ENCODE measurements at regions not wholly inside any gene's neighbourhood (a gene's known extent, or its start where the extent isn't known, plus 50 kb on each side); places are given as distances from the start of the nearest gene placed in this dataset.

- H3K4me3 Mint-ChIP-seq: no peak overlapping the region
Observed at GRCh38 chr3:117228466-117228865, 518.9 kb downstream of the TUSC7 start.

GRCh38 chr3:117230924-117231323 lies 521.3 kb downstream of the TUSC7 start:
- Mint-ChIP-seq H3K9me3 (peaks cover 2% of the 10 kb centered on the region), H3K27me3 (no peaks in the 10 kb centered on the region), H3K36me3 (ENCODE audit: low read depth) (no peaks in the 10 kb centered on the region), H3K27ac (no peak overlapping the region), H3K4me1 (ENCODE audit: low read depth) (no peaks in the 10 kb centered on the region), H3K4me3 (no peak overlapping the region)
- H3K27ac ChIP-seq (ENCODE audit: low read depth in 1 of 2, low read length in 2 of 2): no peak overlapping the region
- H3K4me1 ChIP-seq (ENCODE audit: insufficient read depth, low read length): no peaks in the 10 kb centered on the region
- H3K36me3 ChIP-seq (ENCODE audit: insufficient read depth, low read length): no peaks in the 10 kb centered on the region
- H3K4me3 ChIP-seq (ENCODE audit: low read length): no peak overlapping the region
- TF ChIP-seq CTCF (IDR thresholded peaks at IDR 0.05): no peak
- ChIA-PET CTCF (interaction anchor here (1.0 kb wide), 1 partner anchor 10 kb away, joined by 3 read pairs; no protein-coding TSS in a partner anchor), POLR2A (no interaction called here)
- peaks cover 0 to 4% of the 10 kb centered on the region in 2 experiments for H3K9me3 ChIP-seq (ENCODE audit: control insufficient read depth in 1 of 2, insufficient read depth in 1 of 2, low read length in 2 of 2)
- H3K27me3 ChIP-seq (ENCODE audit: control insufficient read depth in 1 of 2, insufficient read depth in 2 of 2, low read length in 2 of 2): no peaks in the 10 kb centered on the region
- no peak for DNase-seq
- intact Hi-C loops (cut with DNase I, micrococcal nuclease): no loop called here
- no peak for ATAC-seq (ENCODE audit: poor library complexity)

More at GRCh38 chr3:117228466-117228865, 518.9 kb downstream of the TUSC7 start:
- Mint-ChIP-seq H3K27ac (no peak overlapping the region), H3K36me3 (ENCODE audit: low read depth) (no peaks in the 10 kb centered on the region), H3K27me3 (no peaks in the 10 kb centered on the region), H3K4me1 (ENCODE audit: low read depth) (no peaks in the 10 kb centered on the region), H3K9me3 (peaks cover 4% of the 10 kb centered on the region)
- no peaks in the 10 kb centered on the region for H3K27me3 ChIP-seq (ENCODE audit: control insufficient read depth in 1 of 2, insufficient read depth in 2 of 2, low read length in 2 of 2)
- ATAC-seq (ENCODE audit: poor library complexity) (no peak), DNase-seq (no peak)
- H3K4me3 ChIP-seq (ENCODE audit: low read length): no peak overlapping the region
- ChIA-PET POLR2A (no interaction called here), CTCF (no interaction called here)
- no peak overlapping the region for H3K27ac ChIP-seq (ENCODE audit: low read depth in 1 of 2, low read length in 2 of 2)
- H3K9me3 ChIP-seq (ENCODE audit: control insufficient read depth in 1 of 2, insufficient read depth in 1 of 2, low read length in 2 of 2): peaks cover 0 to 4% of the 10 kb centered on the region in 2 experiments
- intact Hi-C loops (cut with DNase I, micrococcal nuclease): no loop called here
- H3K4me1 ChIP-seq (ENCODE audit: insufficient read depth, low read length): no peaks in the 10 kb centered on the region
- no peaks in the 10 kb centered on the region for H3K36me3 ChIP-seq (ENCODE audit: insufficient read depth, low read length)
- no peak for TF ChIP-seq CTCF (IDR thresholded peaks at IDR 0.05)

- Histone ChIP-seq H3K4me3 (ENCODE audit: low read length) (no peak overlapping the region), H3K4me1 (ENCODE audit: insufficient read depth, low read length) (no peaks in the 10 kb centered on the region), H3K27me3 (ENCODE audit: control insufficient read depth in 1 of 2, insufficient read depth in 2 of 2, low read length in 2 of 2) (no peaks in the 10 kb centered on the region), H3K9me3 (ENCODE audit: control insufficient read depth in 1 of 2, insufficient read depth in 1 of 2, low read length in 2 of 2) (peaks cover 0 to 12% of the 10 kb centered on the region in 2 experiments), H3K27ac (ENCODE audit: low read depth in 1 of 2, low read length in 2 of 2) (no peak overlapping the region), H3K36me3 (ENCODE audit: insufficient read depth, low read length) (no peaks in the 10 kb centered on the region)
- intact Hi-C loops (cut with DNase I, micrococcal nuclease): no loop called here
- H3K27ac Mint-ChIP-seq: no peak overlapping the region
- ChIA-PET POLR2A (no interaction called here), CTCF (no interaction called here)
- no peaks in the 10 kb centered on the region for H3K4me1 Mint-ChIP-seq (ENCODE audit: low read depth)
- DNase-seq (no peak), ATAC-seq (ENCODE audit: poor library complexity) (no peak)
- TF ChIP-seq CTCF (IDR thresholded peaks at IDR 0.05): no peak
- H3K9me3 Mint-ChIP-seq: peaks cover 2% of the 10 kb centered on the region
- H3K27me3 Mint-ChIP-seq: no peaks in the 10 kb centered on the region
- H3K36me3 Mint-ChIP-seq (ENCODE audit: low read depth): no peaks in the 10 kb centered on the region
- H3K4me3 Mint-ChIP-seq: no peak overlapping the region
Observed at GRCh38 chr3:117234331-117234730, 524.8 kb downstream of the TUSC7 start.

Data from CD4-positive, alpha-beta T cell (primary cell).